Keratinocyte (primary cell): ENCODE measurements at regions not wholly inside any gene's neighbourhood (a gene's known extent, or its start where the extent isn't known, plus 50 kb on each side); places are given as distances from the start of the nearest gene placed in this dataset.

Source experiments
- DNase-seq: peaks from one replicate; pipeline ENCODE4 v3.0.0-alpha.2; 2011; ENCODE audit warnings: low read depth, missing footprints, low spot score
- FAIRE-seq: peaks from 2 replicates; lab custom pipeline; 2011; peaks lifted over from hg19 to GRCh38; lab: Jason Lieb, UNC
- H2AFZ ChIP-seq: 2 replicates; pipeline ENCODE4 v1.6.0; 2012; ENCODE audit warnings: low read length, control low read depth, inconsistent platforms; ENCODE audit not compliant: control insufficient read depth
- H3K27ac ChIP-seq: 2 replicates; pipeline ENCODE4 v1.5.1; 2011; ENCODE audit warnings: low read length; ENCODE audit not compliant: control insufficient read depth, insufficient read depth
- H3K27me3 ChIP-seq: 3 replicates; pipeline ENCODE4 v1.6.0; 2011; ENCODE audit warnings: low read length; ENCODE audit not compliant: control insufficient read depth, insufficient read depth; ENCODE audit errors: extremely low read depth
- H3K36me3 ChIP-seq, 2 experiments: 2 replicates in 1 of 2; 3 replicates in 1 of 2; pipeline ENCODE4 v1.5.1; 2011; ENCODE audit warnings: low read length in 2 of 2, mild to moderate bottlenecking in 1 of 2; ENCODE audit not compliant: control insufficient read depth in 2 of 2, insufficient read depth in 2 of 2; ENCODE audit errors: extremely low read depth in 1 of 2
- H3K4me1 ChIP-seq: 3 replicates; pipeline ENCODE4 v1.5.1; 2011; ENCODE audit warnings: low read length; ENCODE audit not compliant: control insufficient read depth, insufficient read depth; ENCODE audit errors: extremely low read depth
- H3K4me2 ChIP-seq: 3 replicates; pipeline ENCODE4 v1.6.0; 2011; ENCODE audit warnings: low read depth, low read length; ENCODE audit not compliant: control insufficient read depth, insufficient read depth; ENCODE audit errors: extremely low read depth
- H3K4me3 ChIP-seq, 3 experiments: fragments of 200-600 bp in 1 of 3; sonication (generic) in 1 of 3; 2 replicates in 2 of 3; 3 replicates in 1 of 3; pipeline ENCODE4 v1.5.1; 2011 to 2016; ENCODE audit warnings: low read length in 3 of 3, mild to moderate bottlenecking in 3 of 3, control low read depth in 2 of 3, inconsistent platforms in 1 of 3, low read depth in 1 of 3, mixed read lengths in 1 of 3, mixed run types in 1 of 3, moderate library complexity in 1 of 3; ENCODE audit not compliant: control insufficient read depth in 2 of 3, insufficient read depth in 2 of 3; ENCODE audit errors: extremely low read depth in 1 of 3
- H3K79me2 ChIP-seq: 2 replicates; pipeline ENCODE4 v1.6.0; 2012; ENCODE audit warnings: low read length; ENCODE audit not compliant: control insufficient read depth, insufficient read depth
- H3K9ac ChIP-seq: 3 replicates; pipeline ENCODE4 v1.6.0; 2011; ENCODE audit warnings: low read length; ENCODE audit not compliant: control insufficient read depth, insufficient read depth; ENCODE audit errors: extremely low read depth
- H3K9me1 ChIP-seq: 3 replicates; pipeline ENCODE4 v1.6.0; 2011; ENCODE audit warnings: low read length; ENCODE audit not compliant: control insufficient read depth, insufficient read depth; ENCODE audit errors: extremely low read depth
- H3K9me3 ChIP-seq: 2 replicates; pipeline ENCODE4 v1.5.1; 2012; ENCODE audit warnings: low read depth, low read length; ENCODE audit not compliant: control insufficient read depth
- H4K20me1 ChIP-seq: 3 replicates; pipeline ENCODE4 v1.6.0; 2011; ENCODE audit warnings: low read length; ENCODE audit not compliant: control insufficient read depth, insufficient read depth; ENCODE audit errors: extremely low read depth
- CTCF ChIP-seq, 3 experiments: IDR thresholded peaks in 1 of 3; conservative IDR thresholded peaks in 1 of 3; optimal IDR thresholded peaks in 1 of 3; 2 replicates in 2 of 3; 3 replicates in 1 of 3; pipeline versions ENCODE3 to v1.5.1; 2011; ENCODE audit warnings: low read length in 3 of 3, mild to moderate bottlenecking in 3 of 3, moderate library complexity in 2 of 3, control low read depth in 1 of 3, inconsistent platforms in 1 of 3; ENCODE audit not compliant: insufficient read depth in 2 of 3; ENCODE audit errors: extremely low read depth in 1 of 3
- EZH2 ChIP-seq: IDR thresholded peaks from one replicate; pipeline ENCODE4 v1.6.1; 2012; ENCODE audit warnings: inconsistent platforms, mild to moderate bottlenecking, low read length, moderate library complexity
- dilution Hi-C: fragments of 300-500 bp; cut with MboI; formaldehyde crosslinking; loops from one replicate; pipeline ENCODE4 v1.7.0; 2020; ENCODE audit warnings: low sequenced_read_pairs; ENCODE audit not compliant: extremely low pct_ligation_motif_present

- H3K4me2 ChIP-seq, result no peak overlapping the region
- dilution Hi-C loops, result no loop called here
- no peaks in the 10 kb centered on the region for H3K79me2 ChIP-seq
- H2AFZ ChIP-seq, result no peak overlapping the region
- H3K9ac ChIP-seq, result no peak overlapping the region
- no peak for FAIRE-seq
- H3K4me3 ChIP-seq, result no peak overlapping the region
- TF ChIP-seq CTCF (optimal IDR thresholded peaks at IDR 0.05 in 1 of 3, IDR thresholded peaks at IDR 0.05 in 1 of 3, conservative IDR thresholded peaks at IDR 0.05 in 1 of 3; ENCODE audit: extremely low read depth in 1 of 3, insufficient read depth in 2 of 3, low read length in 3 of 3) (no peak), EZH2 (no peak)
- H3K27ac ChIP-seq, result no peak overlapping the region
- H3K9me1 ChIP-seq, result no peaks in the 10 kb centered on the region
- no peaks in the 10 kb centered on the region for H3K9me3 ChIP-seq
- H4K20me1 ChIP-seq, result no peaks in the 10 kb centered on the region
- H3K4me1 ChIP-seq, result peaks cover 8% of the 10 kb centered on the region
- no peaks in the 10 kb centered on the region for H3K27me3 ChIP-seq
- DNase-seq, result no peak
- H3K36me3 ChIP-seq, result no peaks in the 10 kb centered on the region
Observed at GRCh38 chr6:26206868-26207801, 119.9 kb downstream of the HFE start.

GRCh38 chr6:26211963-26212362, 124.7 kb downstream of the HFE start:
- TF ChIP-seq EZH2, result no peak
- TF ChIP-seq CTCF (optimal IDR thresholded peaks at IDR 0.05 in 1 of 3, IDR thresholded peaks at IDR 0.05 in 1 of 3, conservative IDR thresholded peaks at IDR 0.05 in 1 of 3; ENCODE audit: extremely low read depth in 1 of 3, insufficient read depth in 2 of 3, low read length in 3 of 3), result no peak
- H3K9ac ChIP-seq, result no peak overlapping the region
- H3K4me2 ChIP-seq, result no peak overlapping the region
- DNase-seq, result no peak
- no peak overlapping the region for H3K27ac ChIP-seq
- dilution Hi-C loops, result no loop called here
- no peak for FAIRE-seq
- H3K9me1 ChIP-seq, result no peaks in the 10 kb centered on the region
- no peaks in the 10 kb centered on the region for H3K9me3 ChIP-seq
- H3K36me3 ChIP-seq, result no peaks in the 10 kb centered on the region
- no peak overlapping the region for H3K4me3 ChIP-seq
- no peak overlapping the region for H2AFZ ChIP-seq
- H4K20me1 ChIP-seq, result no peaks in the 10 kb centered on the region
- no peaks in the 10 kb centered on the region for H3K79me2 ChIP-seq
- H3K27me3 ChIP-seq, result no peaks in the 10 kb centered on the region
- peaks cover 15% of the 10 kb centered on the region for H3K4me1 ChIP-seq
